WTC11 (cell line): ENCODE measurements at regions not wholly inside any gene's neighbourhood (a gene's known extent, or its start where the extent isn't known, plus 50 kb on each side); places are given as distances from the start of the nearest gene placed in this dataset.

Experiments used
- ATAC-seq: fragments of 200-7000 bp; cut with Tn5 transposase; 2 replicates; pipeline ENCODE4 v1.10.0; 2021; ENCODE audit warnings: mild to moderate bottlenecking, moderate library complexity
- CTCF ChIA-PET: fragments of 300-600 bp; sonication (Branson Sonifier 250); formaldehyde crosslinking; loops from one replicate; lab custom pipeline; 2021; ENCODE audit warnings: antibody characterized with exemption; lab: Charles Lee
- POLR2A ChIA-PET: fragments of 350-600 bp; sonication (Branson Sonifier 250); formaldehyde crosslinking; loops from one replicate; lab custom pipeline; 2021; ENCODE audit warnings: antibody characterized with exemption; lab: Charles Lee
- DNase-seq: peaks from one replicate; pipeline ENCODE4 v3.0.0; 2021; ENCODE audit warnings: low spot score
- H3K27ac Mint-ChIP-seq: 2 replicates; pipeline ENCODE4 v1.8.0; 2021; ENCODE audit warnings: mixed read lengths
- H3K27me3 Mint-ChIP-seq: 2 replicates; pipeline ENCODE4 v1.8.0; 2021; ENCODE audit warnings: low read depth, mild to moderate bottlenecking, moderate library complexity, mixed read lengths
- H3K36me3 Mint-ChIP-seq: 2 replicates; pipeline ENCODE4 v1.8.0; 2021; ENCODE audit warnings: mixed read lengths
- H3K4me1 Mint-ChIP-seq: 2 replicates; pipeline ENCODE4 v1.8.0; 2022; ENCODE audit warnings: mixed read lengths
- H3K4me3 Mint-ChIP-seq: 2 replicates; pipeline ENCODE4 v1.8.0; 2021; ENCODE audit warnings: mild to moderate bottlenecking, moderate library complexity, mixed read lengths
- H3K9me3 Mint-ChIP-seq: 2 replicates; pipeline ENCODE4 v1.8.0; 2021; ENCODE audit warnings: mixed read lengths
- CREM ChIP-seq: sonication (generic); formaldehyde crosslinking; IDR thresholded peaks from 2 replicates; pipeline ENCODE4 v1.8.1; 2022; ENCODE audit warnings: mild to moderate bottlenecking, missing genetic modification reagents, moderate library complexity
- ELF4 ChIP-seq: sonication (generic); formaldehyde crosslinking; IDR thresholded peaks from 2 replicates; pipeline ENCODE4 v1.8.1; 2022; ENCODE audit warnings: low read depth, mild to moderate bottlenecking, moderate library complexity, missing genetic modification reagents
- EMX1 ChIP-seq: fragments of 250-450 bp; sonication (Bioruptor Pico); IDR thresholded peaks from 2 replicates; pipeline ENCODE4 v1.8.0; 2021; ENCODE audit warnings: mild to moderate bottlenecking
- HMGA2 ChIP-seq: fragments of 250-450 bp; sonication (Bioruptor Pico); IDR thresholded peaks from 2 replicates; pipeline ENCODE4 v1.4.0; 2021; ENCODE audit warnings: mild to moderate bottlenecking, moderate library complexity
- KAT7 ChIP-seq: sonication (generic); formaldehyde crosslinking; IDR thresholded peaks from 2 replicates; pipeline ENCODE4 v1.8.1; 2023; ENCODE audit warnings: missing genetic modification reagents, mild to moderate bottlenecking, borderline replicate concordance
- MXD4 ChIP-seq: fragments of 250-450 bp; sonication (Bioruptor Pico); IDR thresholded peaks from 2 replicates; pipeline ENCODE4 v1.8.0; 2021; ENCODE audit warnings: mild to moderate bottlenecking, moderate library complexity, borderline replicate concordance
- NR3C1 ChIP-seq: sonication (generic); formaldehyde crosslinking; conservative IDR thresholded peaks from 2 replicates; pipeline ENCODE4 v1.8.1; 2023; ENCODE audit warnings: low read depth, mild to moderate bottlenecking, missing genetic modification reagents
- PRRX2 ChIP-seq: fragments of 250-450 bp; sonication (Bioruptor Pico); IDR thresholded peaks from 2 replicates; pipeline ENCODE4 v1.8.0; 2021; ENCODE audit warnings: mild to moderate bottlenecking
- RELA ChIP-seq: sonication (generic); formaldehyde crosslinking; IDR thresholded peaks from 2 replicates; pipeline ENCODE4 v1.8.1; 2022; ENCODE audit warnings: missing genetic modification reagents, mild to moderate bottlenecking, borderline replicate concordance
- TCF7 ChIP-seq: sonication (generic); formaldehyde crosslinking; IDR thresholded peaks from 2 replicates; pipeline ENCODE4 v1.8.0; 2022; ENCODE audit warnings: mild to moderate bottlenecking, low read depth, missing genetic modification reagents, moderate library complexity
- ZNF263 ChIP-seq: sonication (generic); formaldehyde crosslinking; IDR thresholded peaks from 2 replicates; pipeline ENCODE4 v1.8.1; 2022; ENCODE audit warnings: low read depth, mild to moderate bottlenecking, moderate library complexity, missing genetic modification reagents
- TF ChIP-seq, protein P1 (sequence below): sonication (generic); formaldehyde crosslinking; IDR thresholded peaks from 2 replicates; pipeline ENCODE4 v1.8.0; 2023; ENCODE audit warnings: missing genetic modification reagents, mild to moderate bottlenecking, borderline replicate concordance
- TF ChIP-seq, protein P2 (sequence below): sonication (generic); formaldehyde crosslinking; IDR thresholded peaks from 2 replicates; pipeline ENCODE4 v1.8.1; 2023; ENCODE audit warnings: mild to moderate bottlenecking, missing genetic modification reagents, moderate library complexity
- TF ChIP-seq, protein P3 (sequence below): fragments of 250-450 bp; sonication (Bioruptor Pico); IDR thresholded peaks from 2 replicates; pipeline ENCODE4 v1.9.0; 2021; ENCODE audit warnings: mild to moderate bottlenecking
- TF ChIP-seq, protein P4 (sequence below): sonication (generic); formaldehyde crosslinking; IDR thresholded peaks from 2 replicates; pipeline ENCODE4 v1.8.0; 2022; ENCODE audit warnings: mild to moderate bottlenecking, missing genetic modification reagents
- TF ChIP-seq, protein P5 (sequence below): fragments of 250-450 bp; sonication (Bioruptor Pico); conservative IDR thresholded peaks from 2 replicates; pipeline ENCODE4 v1.9.0; 2021; ENCODE audit warnings: mild to moderate bottlenecking
- TF ChIP-seq, protein P6 (sequence below): sonication (generic); formaldehyde crosslinking; IDR thresholded peaks from 2 replicates; pipeline ENCODE4 v1.8.0; 2022; ENCODE audit warnings: mild to moderate bottlenecking, missing genetic modification reagents
- TF ChIP-seq, protein P7 (sequence below): sonication (generic); formaldehyde crosslinking; IDR thresholded peaks from 2 replicates; pipeline ENCODE4 v1.8.0; 2023; ENCODE audit warnings: mild to moderate bottlenecking, missing genetic modification reagents

DNA sequence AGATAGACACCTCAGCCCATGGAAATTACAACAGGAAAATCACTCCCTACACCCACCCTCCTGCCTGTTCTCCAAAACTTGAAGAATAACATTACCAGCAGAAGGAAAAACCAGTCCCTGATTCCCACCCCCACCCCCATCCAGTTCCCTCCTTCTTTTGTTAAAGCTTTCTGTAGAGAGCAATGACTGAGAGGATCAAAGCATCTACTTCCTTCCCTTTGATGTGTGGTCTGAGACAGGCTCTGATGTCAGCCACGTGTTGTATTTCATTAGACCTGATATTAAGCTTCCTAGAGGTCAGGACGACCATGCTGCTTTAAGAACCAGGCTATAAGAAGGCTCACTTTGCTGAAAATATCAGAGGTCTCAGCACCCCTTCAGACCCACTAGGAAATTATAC, 73.9 kb upstream of the HAO2 start:
- Mint-ChIP-seq H3K4me3 (no peak overlapping the region), H3K36me3 (peaks cover 8% of the 10 kb centered on the region), H3K27ac (peak overlapping the region; percentile 24; the same call in 1 of the 2 replicates), H3K4me1 (peaks cover 38% of the 10 kb centered on the region), H3K27me3 (no peaks in the 10 kb centered on the region), H3K9me3 (0 out of 2 replicates have a peak, but pooled peaks cover 3% of the 10 kb centered on the region)
- peak; percentile 79 for ATAC-seq
- CTCF ChIA-PET: interaction anchor here (0.6 to 2.5 kb wide), 8 partner anchors 12 to 249 kb away, joined by 3 to 20 read pairs (median 7); no protein-coding TSS in a partner anchor
- POLR2A ChIA-PET: interaction anchor here (0.6 kb wide), 1 partner anchor 1254 kb away, joined by 4 read pairs; no protein-coding TSS in a partner anchor
- DNase-seq: no peak
- TF ChIP-seq, protein P1, sequence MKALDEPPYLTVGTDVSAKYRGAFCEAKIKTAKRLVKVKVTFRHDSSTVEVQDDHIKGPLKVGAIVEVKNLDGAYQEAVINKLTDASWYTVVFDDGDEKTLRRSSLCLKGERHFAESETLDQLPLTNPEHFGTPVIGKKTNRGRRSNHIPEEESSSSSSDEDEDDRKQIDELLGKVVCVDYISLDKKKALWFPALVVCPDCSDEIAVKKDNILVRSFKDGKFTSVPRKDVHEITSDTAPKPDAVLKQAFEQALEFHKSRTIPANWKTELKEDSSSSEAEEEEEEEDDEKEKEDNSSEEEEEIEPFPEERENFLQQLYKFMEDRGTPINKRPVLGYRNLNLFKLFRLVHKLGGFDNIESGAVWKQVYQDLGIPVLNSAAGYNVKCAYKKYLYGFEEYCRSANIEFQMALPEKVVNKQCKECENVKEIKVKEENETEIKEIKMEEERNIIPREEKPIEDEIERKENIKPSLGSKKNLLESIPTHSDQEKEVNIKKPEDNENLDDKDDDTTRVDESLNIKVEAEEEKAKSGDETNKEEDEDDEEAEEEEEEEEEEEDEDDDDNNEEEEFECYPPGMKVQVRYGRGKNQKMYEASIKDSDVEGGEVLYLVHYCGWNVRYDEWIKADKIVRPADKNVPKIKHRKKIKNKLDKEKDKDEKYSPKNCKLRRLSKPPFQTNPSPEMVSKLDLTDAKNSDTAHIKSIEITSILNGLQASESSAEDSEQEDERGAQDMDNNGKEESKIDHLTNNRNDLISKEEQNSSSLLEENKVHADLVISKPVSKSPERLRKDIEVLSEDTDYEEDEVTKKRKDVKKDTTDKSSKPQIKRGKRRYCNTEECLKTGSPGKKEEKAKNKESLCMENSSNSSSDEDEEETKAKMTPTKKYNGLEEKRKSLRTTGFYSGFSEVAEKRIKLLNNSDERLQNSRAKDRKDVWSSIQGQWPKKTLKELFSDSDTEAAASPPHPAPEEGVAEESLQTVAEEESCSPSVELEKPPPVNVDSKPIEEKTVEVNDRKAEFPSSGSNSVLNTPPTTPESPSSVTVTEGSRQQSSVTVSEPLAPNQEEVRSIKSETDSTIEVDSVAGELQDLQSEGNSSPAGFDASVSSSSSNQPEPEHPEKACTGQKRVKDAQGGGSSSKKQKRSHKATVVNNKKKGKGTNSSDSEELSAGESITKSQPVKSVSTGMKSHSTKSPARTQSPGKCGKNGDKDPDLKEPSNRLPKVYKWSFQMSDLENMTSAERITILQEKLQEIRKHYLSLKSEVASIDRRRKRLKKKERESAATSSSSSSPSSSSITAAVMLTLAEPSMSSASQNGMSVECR (CRISPR knock-in tag): no peak
- TF ChIP-seq, protein P2, sequence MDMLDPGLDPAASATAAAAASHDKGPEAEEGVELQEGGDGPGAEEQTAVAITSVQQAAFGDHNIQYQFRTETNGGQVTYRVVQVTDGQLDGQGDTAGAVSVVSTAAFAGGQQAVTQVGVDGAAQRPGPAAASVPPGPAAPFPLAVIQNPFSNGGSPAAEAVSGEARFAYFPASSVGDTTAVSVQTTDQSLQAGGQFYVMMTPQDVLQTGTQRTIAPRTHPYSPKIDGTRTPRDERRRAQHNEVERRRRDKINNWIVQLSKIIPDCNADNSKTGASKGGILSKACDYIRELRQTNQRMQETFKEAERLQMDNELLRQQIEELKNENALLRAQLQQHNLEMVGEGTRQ (CRISPR knock-in tag): peak; percentile 57

DNA sequence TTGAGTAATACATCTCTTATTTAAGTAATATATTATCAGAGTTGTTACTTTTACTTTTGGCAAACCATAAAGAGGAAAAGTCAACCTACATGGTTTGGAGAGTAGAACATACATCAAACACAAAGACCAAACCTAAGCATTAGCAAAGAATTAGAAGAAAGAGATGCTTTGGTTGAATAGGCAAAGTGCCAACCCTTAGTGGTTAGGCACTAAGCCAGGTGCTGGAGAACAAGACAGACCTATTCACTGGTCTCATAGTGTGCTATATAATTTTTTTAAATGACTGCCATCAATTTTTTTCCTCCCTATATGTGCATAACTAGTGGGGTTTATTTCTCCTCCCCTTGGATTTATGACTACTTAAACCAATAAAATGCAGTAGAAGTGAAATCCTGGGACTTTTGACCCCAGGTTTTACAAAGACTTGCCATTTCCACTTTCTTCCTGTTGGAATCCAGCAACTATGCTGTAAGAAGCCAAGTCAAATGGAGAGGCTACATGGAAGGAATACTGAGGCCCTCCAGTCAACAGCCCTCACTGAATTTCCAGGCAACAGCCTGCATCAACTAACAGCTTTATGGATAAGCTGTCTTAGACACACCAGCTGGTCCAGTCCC, 69.8 kb upstream of the HAO2 start:
- ChIA-PET POLR2A (no interaction called here), CTCF (interaction anchor here (1.5 kb wide), 1 partner anchor 23 kb away, joined by 7 read pairs; no protein-coding TSS in a partner anchor)
- H3K4me1 Mint-ChIP-seq: peaks cover 36% of the 10 kb centered on the region
- no peak overlapping the region for H3K27ac Mint-ChIP-seq
- H3K27me3 Mint-ChIP-seq: no peaks in the 10 kb centered on the region
- no peak overlapping the region for H3K4me3 Mint-ChIP-seq
- H3K9me3 Mint-ChIP-seq: 0 out of 2 replicates have a peak, but pooled peaks cover 3% of the 10 kb centered on the region
- ATAC-seq (no peak), DNase-seq (no peak)
- H3K36me3 Mint-ChIP-seq: peaks cover 4% of the 10 kb centered on the region
- TF ChIP-seq ELF4 (CRISPR knock-in tag): no peak
- TF ChIP-seq, protein P3, sequence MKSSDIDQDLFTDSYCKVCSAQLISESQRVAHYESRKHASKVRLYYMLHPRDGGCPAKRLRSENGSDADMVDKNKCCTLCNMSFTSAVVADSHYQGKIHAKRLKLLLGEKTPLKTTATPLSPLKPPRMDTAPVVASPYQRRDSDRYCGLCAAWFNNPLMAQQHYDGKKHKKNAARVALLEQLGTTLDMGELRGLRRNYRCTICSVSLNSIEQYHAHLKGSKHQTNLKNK (CRISPR knock-in tag): no peak
- no peak for TF ChIP-seq HMGA2 (CRISPR knock-in tag)
- TF ChIP-seq NR3C1 (CRISPR knock-in tag): no peak
- TF ChIP-seq MXD4 (CRISPR knock-in tag): no peak
- TF ChIP-seq, protein P4, sequence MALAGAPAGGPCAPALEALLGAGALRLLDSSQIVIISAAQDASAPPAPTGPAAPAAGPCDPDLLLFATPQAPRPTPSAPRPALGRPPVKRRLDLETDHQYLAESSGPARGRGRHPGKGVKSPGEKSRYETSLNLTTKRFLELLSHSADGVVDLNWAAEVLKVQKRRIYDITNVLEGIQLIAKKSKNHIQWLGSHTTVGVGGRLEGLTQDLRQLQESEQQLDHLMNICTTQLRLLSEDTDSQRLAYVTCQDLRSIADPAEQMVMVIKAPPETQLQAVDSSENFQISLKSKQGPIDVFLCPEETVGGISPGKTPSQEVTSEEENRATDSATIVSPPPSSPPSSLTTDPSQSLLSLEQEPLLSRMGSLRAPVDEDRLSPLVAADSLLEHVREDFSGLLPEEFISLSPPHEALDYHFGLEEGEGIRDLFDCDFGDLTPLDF: no peak
- TF ChIP-seq RELA (CRISPR knock-in tag): no peak
- no peak for TF ChIP-seq ZNF263
- no peak for TF ChIP-seq PRRX2 (CRISPR knock-in tag)
- TF ChIP-seq EMX1 (CRISPR knock-in tag): no peak
- no peak for TF ChIP-seq TCF7
- no peak for TF ChIP-seq CREM (CRISPR knock-in tag)
- no peak for TF ChIP-seq KAT7
- TF ChIP-seq, protein P5, sequence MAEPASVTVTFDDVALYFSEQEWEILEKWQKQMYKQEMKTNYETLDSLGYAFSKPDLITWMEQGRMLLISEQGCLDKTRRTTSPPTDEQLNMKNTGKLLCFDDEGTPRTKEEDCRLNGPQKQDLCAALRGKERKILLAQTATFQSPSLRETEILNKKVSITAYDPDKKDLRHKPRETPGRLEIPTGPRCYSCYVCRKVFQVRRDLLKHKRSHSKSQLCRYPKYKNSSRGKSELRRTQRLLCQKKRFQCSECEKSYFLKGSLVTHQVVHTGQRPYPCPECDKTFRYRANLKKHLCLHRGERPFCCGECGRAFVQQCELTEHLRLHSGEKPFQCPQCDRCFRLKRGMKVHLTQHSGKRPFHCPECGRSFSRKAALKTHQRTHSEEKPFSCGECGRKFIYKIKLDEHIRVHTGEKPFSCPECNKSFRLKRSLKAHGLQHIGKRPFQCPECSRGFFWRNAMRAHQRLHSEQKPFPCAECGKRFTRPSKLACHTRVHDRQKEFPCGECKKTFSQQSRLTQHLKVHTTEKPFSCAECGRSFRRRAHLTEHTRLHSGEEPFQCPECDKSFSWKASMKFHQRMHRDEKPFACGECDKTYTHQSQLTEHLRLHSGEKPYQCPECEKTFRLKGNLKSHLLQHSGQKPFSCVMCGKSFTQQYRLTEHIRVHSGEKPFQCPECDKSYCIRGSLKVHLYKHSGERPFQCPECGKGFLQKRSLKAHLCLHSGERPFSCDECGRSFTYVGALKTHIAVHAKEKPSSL (CRISPR knock-in tag): no peak
- TF ChIP-seq, protein P6, sequence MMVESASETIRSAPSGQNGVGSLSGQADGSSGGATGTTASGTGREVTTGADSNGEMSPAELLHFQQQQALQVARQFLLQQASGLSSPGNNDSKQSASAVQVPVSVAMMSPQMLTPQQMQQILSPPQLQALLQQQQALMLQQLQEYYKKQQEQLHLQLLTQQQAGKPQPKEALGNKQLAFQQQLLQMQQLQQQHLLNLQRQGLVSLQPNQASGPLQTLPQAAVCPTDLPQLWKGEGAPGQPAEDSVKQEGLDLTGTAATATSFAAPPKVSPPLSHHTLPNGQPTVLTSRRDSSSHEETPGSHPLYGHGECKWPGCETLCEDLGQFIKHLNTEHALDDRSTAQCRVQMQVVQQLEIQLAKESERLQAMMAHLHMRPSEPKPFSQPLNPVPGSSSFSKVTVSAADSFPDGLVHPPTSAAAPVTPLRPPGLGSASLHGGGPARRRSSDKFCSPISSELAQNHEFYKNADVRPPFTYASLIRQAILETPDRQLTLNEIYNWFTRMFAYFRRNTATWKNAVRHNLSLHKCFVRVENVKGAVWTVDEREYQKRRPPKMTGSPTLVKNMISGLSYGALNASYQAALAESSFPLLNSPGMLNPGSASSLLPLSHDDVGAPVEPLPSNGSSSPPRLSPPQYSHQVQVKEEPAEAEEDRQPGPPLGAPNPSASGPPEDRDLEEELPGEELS (CRISPR knock-in tag): no peak
- TF ChIP-seq, protein P7, sequence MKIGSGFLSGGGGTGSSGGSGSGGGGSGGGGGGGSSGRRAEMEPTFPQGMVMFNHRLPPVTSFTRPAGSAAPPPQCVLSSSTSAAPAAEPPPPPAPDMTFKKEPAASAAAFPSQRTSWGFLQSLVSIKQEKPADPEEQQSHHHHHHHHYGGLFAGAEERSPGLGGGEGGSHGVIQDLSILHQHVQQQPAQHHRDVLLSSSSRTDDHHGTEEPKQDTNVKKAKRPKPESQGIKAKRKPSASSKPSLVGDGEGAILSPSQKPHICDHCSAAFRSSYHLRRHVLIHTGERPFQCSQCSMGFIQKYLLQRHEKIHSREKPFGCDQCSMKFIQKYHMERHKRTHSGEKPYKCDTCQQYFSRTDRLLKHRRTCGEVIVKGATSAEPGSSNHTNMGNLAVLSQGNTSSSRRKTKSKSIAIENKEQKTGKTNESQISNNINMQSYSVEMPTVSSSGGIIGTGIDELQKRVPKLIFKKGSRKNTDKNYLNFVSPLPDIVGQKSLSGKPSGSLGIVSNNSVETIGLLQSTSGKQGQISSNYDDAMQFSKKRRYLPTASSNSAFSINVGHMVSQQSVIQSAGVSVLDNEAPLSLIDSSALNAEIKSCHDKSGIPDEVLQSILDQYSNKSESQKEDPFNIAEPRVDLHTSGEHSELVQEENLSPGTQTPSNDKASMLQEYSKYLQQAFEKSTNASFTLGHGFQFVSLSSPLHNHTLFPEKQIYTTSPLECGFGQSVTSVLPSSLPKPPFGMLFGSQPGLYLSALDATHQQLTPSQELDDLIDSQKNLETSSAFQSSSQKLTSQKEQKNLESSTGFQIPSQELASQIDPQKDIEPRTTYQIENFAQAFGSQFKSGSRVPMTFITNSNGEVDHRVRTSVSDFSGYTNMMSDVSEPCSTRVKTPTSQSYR: no peak
